Transverse colon (tissue), 4 donors: ENCODE measurements at regions not wholly inside any gene's neighbourhood (a gene's known extent, or its start where the extent isn't known, plus 50 kb on each side); places are given as distances from the start of the nearest gene placed in this dataset.

Experiments
- DNase-seq: peaks from one replicate; pipeline ENCODE4 v3.0.0-alpha.2; 2019
- H3K27ac ChIP-seq, 4 donors: fragments of 200-600 bp; sonication (generic); 2 replicates each; pipeline ENCODE4 v1.5.1; 2016 to 2018; ENCODE audit warnings: inconsistent platforms in 4 of 4
- H3K27me3 ChIP-seq: fragments of 200-600 bp; sonication (generic); 2 replicates; pipeline ENCODE4 v1.5.1; 2017; ENCODE audit warnings: inconsistent platforms
- H3K36me3 ChIP-seq, 4 donors: fragments of 200-600 bp; sonication (generic); 2 replicates each; pipeline ENCODE4 v1.5.1; 2017 to 2019; ENCODE audit warnings: inconsistent platforms in 4 of 4
- H3K4me1 ChIP-seq, 4 donors: fragments of 200-600 bp; sonication (generic); 2 replicates each; pipeline ENCODE4 v1.5.1; 2017 to 2020; ENCODE audit warnings: inconsistent platforms in 4 of 4
- H3K4me3 ChIP-seq, 4 donors: fragments of 200-600 bp; sonication (generic); 1 replicate in 1 of 4; 2 replicates in 3 of 4; pipeline versions ENCODE4 v1.5.1 to v1.6.1; 2017 to 2019; ENCODE audit warnings: inconsistent platforms in 4 of 4
- H3K9me3 ChIP-seq, 2 donors: fragments of 200-600 bp; sonication (generic); 2 replicates each; pipeline ENCODE4 v1.5.1; 2017 to 2019; ENCODE audit warnings: inconsistent platforms in 2 of 2
- EP300 ChIP-seq: sonication (generic); formaldehyde crosslinking; IDR thresholded peaks from one replicate; pipeline ENCODE4 v1.6.1; 2017; ENCODE audit warnings: antibody characterized with exemption, low read depth
- POLR2A ChIP-seq: fragments of 450-650 bp; IDR thresholded peaks from one replicate; pipeline ENCODE4 v1.6.1; 2016; ENCODE audit warnings: antibody characterized with exemption, mild to moderate bottlenecking, moderate library complexity
- POLR2AphosphoS5 ChIP-seq, 3 donors: sonication (generic); formaldehyde crosslinking; IDR thresholded peaks; one replicate each; pipeline ENCODE4 v1.6.1; 2016; ENCODE audit warnings: antibody characterized with exemption in 3 of 3
- WGBS, 2 donors: methylation state at CpG; one replicate each; pipeline ENCODE4 v1.1.5; 2018; ENCODE audit warnings: low coverage in 1 of 2; 5-methylcytosine and 5-hydroxymethylcytosine counted together
- in situ Hi-C, 4 donors: fragments of 200-750 bp; cut with MboI; loops; one replicate each; pipeline versions ENCODE4 v1.15.0 to v1.15.1; 2017; ENCODE audit warnings: low sequenced_read_pairs in 3 of 4, low pct_ligation_motif_present in 1 of 4, low pct_unique_long_range_greater_than_20kb in 1 of 4
- intact Hi-C: fragments of 100-400 bp; cut with DNase I; formaldehyde crosslinking; loops from one replicate; pipeline ENCODE4 v1.15.1; 2023; ENCODE audit warnings: low total_unique reads
- TF ChIP-seq, protein P1 (sequence below), 5 experiments: fragments of 200-600 bp in 3 of 5; fragments of 450-650 bp in 2 of 5; sonication (generic) in 3 of 5; IDR thresholded peaks; 1 replicate in 2 of 5; 2 replicates in 3 of 5; pipeline ENCODE4 v1.5.1; 2016 to 2017; ENCODE audit warnings: antibody characterized with exemption in 5 of 5, inconsistent platforms in 3 of 5, mild to moderate bottlenecking in 2 of 5, moderate library complexity in 1 of 5

GRCh38 chr11:70696076-70696475 is 297.7 kb downstream of the CTTN start:
- no peak overlapping the region for H3K27ac ChIP-seq
- no peaks in the 10 kb centered on the region for H3K27me3 ChIP-seq
- no peaks in the 10 kb centered on the region for H3K4me1 ChIP-seq
- TF ChIP-seq POLR2A (no peak), EP300 (no peak), POLR2AphosphoS5 (IDR thresholded peaks at IDR 0.05) (no peak)
- TF ChIP-seq, protein P1, sequence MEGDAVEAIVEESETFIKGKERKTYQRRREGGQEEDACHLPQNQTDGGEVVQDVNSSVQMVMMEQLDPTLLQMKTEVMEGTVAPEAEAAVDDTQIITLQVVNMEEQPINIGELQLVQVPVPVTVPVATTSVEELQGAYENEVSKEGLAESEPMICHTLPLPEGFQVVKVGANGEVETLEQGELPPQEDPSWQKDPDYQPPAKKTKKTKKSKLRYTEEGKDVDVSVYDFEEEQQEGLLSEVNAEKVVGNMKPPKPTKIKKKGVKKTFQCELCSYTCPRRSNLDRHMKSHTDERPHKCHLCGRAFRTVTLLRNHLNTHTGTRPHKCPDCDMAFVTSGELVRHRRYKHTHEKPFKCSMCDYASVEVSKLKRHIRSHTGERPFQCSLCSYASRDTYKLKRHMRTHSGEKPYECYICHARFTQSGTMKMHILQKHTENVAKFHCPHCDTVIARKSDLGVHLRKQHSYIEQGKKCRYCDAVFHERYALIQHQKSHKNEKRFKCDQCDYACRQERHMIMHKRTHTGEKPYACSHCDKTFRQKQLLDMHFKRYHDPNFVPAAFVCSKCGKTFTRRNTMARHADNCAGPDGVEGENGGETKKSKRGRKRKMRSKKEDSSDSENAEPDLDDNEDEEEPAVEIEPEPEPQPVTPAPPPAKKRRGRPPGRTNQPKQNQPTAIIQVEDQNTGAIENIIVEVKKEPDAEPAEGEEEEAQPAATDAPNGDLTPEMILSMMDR (IDR thresholded peaks at IDR 0.05): no peak
- no peak overlapping the region for H3K4me3 ChIP-seq
- H3K9me3 ChIP-seq: no peaks in the 10 kb centered on the region
- no peak for DNase-seq
- in situ Hi-C loops: no loop called here
- no peaks in the 10 kb centered on the region for H3K36me3 ChIP-seq
- intact Hi-C loops: no loop called here

DNA sequence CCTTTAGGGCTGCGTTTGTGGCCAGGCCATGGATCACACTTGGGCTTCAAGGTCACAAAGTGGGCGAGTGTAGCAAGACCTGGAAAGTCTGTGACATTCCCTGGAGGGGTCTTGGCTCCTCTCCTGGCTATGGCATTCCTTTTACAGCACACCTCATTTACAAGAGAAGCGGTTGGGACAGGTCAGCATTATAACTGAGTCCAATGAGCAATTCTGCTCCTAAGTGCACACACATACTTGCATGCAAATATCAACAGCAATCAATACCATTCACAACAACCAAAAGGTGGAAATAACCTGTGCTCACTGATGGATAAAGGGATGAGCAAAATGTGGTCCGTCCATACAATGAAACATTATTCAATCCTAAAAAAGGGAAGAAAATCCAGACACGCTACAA is 298.2 kb downstream of the CTTN start:
- Histone ChIP-seq H3K9me3 (no peaks in the 10 kb centered on the region), H3K4me3 (no peak overlapping the region), H3K27me3 (no peaks in the 10 kb centered on the region), H3K27ac (no peak overlapping the region), H3K4me1 (no peaks in the 10 kb centered on the region), H3K36me3 (no peaks in the 10 kb centered on the region)
- WGBS, 2 donors: 95 to 100% methylated on average over 2 to 5 of the region's 5 CpGs
- TF ChIP-seq POLR2AphosphoS5 (IDR thresholded peaks at IDR 0.05): no peak
- TF ChIP-seq, protein P1 (IDR thresholded peaks at IDR 0.05): no peak
- TF ChIP-seq EP300: no peak
- no peak for TF ChIP-seq POLR2A
- in situ Hi-C loops (no loop called here), intact Hi-C loops (no loop called here)
- no peak for DNase-seq

DNA sequence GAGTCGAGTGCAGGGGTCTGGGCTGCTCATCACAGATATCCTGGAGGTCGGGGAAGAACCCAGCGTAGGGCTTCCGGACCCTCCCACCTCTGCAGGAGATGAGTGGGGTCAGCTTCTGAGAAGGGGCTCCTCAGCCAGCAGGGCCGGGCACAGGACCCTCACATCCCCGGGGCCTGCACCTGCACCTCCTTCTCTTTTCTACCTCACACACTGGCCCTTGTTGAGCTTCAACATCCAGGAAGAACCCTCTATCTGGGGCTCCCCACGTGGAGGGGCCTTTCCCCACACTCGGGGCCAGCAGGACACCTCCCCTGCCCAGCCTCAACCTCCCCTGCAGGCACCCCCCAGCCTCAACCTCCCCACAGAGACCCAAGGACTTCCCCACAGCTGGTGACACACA is 299.4 kb downstream of the CTTN start:
- Histone ChIP-seq H3K36me3 (no peaks in the 10 kb centered on the region), H3K4me1 (no peaks in the 10 kb centered on the region), H3K4me3 (no peak overlapping the region), H3K9me3 (no peaks in the 10 kb centered on the region), H3K27me3 (no peaks in the 10 kb centered on the region), H3K27ac (no peak overlapping the region)
- in situ Hi-C loops: no loop called here
- DNase-seq: no peak
- TF ChIP-seq, protein P1 (IDR thresholded peaks at IDR 0.05): no peak
- TF ChIP-seq POLR2AphosphoS5 (IDR thresholded peaks at IDR 0.05) (no peak), EP300 (no peak), POLR2A (no peak)
- intact Hi-C loops: no loop called here
- WGBS, 2 donors: 82% methylated on average over 8 of the region's 8 CpGs; no CpG with 5 or more reads in 1 of the 2 donors

- WGBS, 2 donors: 70% methylated on average over 2 of the region's 2 CpGs; no CpG with 5 or more reads in 1 of the 2 donors
- in situ Hi-C loops: no loop called here
- Histone ChIP-seq H3K36me3 (no peaks in the 10 kb centered on the region), H3K4me3 (no peak overlapping the region), H3K27ac (no peak overlapping the region), H3K4me1 (no peaks in the 10 kb centered on the region), H3K9me3 (no peaks in the 10 kb centered on the region), H3K27me3 (no peaks in the 10 kb centered on the region)
- no peak for DNase-seq
- no peak for TF ChIP-seq POLR2AphosphoS5 (IDR thresholded peaks at IDR 0.05)
- no peak for TF ChIP-seq POLR2A
- TF ChIP-seq, protein P1 (IDR thresholded peaks at IDR 0.05): no peak
- TF ChIP-seq EP300: no peak
- intact Hi-C loops: no loop called here
Observed at GRCh38 chr11:70698871-70699270, 300.5 kb downstream of the CTTN start.
